ENCODE measurements at regions not wholly inside any gene's neighbourhood (a gene's known extent, or its start where the extent isn't known, plus 50 kb on each side); places are given as distances from the start of the nearest gene placed in this dataset.

DNA sequence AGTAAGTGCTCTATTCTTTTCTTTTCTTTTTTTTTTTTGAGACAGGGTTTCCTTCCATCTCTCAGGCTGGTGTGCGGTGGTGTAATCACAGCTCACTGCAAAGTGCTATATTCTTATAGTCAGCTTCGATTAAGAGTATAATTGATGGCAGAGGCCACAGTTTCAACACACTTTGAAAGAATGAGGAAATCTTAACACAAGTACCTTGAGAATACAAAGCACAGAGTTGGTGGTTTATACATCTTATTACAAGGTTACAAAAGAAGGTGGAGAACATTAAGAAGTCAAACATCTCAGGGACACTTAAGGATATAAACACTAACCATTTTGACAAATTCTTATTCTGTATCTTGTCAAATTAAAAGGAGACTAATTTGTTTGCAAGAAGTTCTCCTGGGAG is 180.5 kb downstream of the SOD2 start:
- Histone ChIP-seq H3K4me1 (no peaks in the 10 kb centered on the region), H3K4me3 (no peak overlapping the region), H3K27ac (no peak overlapping the region), H3K27me3 (no peaks in the 10 kb centered on the region), H3K36me3 (no peaks in the 10 kb centered on the region), H3K9me3 (peaks cover 0 to 10% of the 10 kb centered on the region in 2 donors)
- no peak for DNase-seq (ENCODE audit: low spot score)
- TF ChIP-seq, protein P1, sequence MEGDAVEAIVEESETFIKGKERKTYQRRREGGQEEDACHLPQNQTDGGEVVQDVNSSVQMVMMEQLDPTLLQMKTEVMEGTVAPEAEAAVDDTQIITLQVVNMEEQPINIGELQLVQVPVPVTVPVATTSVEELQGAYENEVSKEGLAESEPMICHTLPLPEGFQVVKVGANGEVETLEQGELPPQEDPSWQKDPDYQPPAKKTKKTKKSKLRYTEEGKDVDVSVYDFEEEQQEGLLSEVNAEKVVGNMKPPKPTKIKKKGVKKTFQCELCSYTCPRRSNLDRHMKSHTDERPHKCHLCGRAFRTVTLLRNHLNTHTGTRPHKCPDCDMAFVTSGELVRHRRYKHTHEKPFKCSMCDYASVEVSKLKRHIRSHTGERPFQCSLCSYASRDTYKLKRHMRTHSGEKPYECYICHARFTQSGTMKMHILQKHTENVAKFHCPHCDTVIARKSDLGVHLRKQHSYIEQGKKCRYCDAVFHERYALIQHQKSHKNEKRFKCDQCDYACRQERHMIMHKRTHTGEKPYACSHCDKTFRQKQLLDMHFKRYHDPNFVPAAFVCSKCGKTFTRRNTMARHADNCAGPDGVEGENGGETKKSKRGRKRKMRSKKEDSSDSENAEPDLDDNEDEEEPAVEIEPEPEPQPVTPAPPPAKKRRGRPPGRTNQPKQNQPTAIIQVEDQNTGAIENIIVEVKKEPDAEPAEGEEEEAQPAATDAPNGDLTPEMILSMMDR (IDR thresholded peaks at IDR 0.05): no peak

DNA sequence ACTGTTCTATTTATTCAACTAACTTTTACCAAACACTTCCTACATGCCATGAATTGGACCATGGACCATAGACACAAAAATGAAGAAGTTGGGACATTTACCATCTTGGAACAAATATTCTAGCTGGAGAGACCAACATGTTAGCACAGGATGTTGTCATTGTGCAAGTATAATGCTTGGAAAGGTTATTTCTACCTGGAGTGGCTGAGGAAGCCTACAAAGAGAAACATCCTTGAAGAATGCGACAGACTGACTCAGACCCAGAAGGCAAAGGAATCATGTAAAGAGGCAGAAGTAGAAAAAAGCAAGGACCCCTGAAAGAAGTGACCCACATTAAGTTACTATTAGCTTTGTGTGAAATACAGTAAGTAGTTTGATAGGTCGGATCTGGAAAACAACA is 180.9 kb downstream of the SOD2 start:
- Histone ChIP-seq H3K9me3 (peaks cover 0 to 10% of the 10 kb centered on the region in 2 donors), H3K4me3 (no peak overlapping the region), H3K36me3 (no peaks in the 10 kb centered on the region), H3K27me3 (no peaks in the 10 kb centered on the region), H3K4me1 (no peaks in the 10 kb centered on the region), H3K27ac (no peak overlapping the region)
- DNase-seq (ENCODE audit: low spot score): no peak
- TF ChIP-seq, protein P1 (IDR thresholded peaks at IDR 0.05): no peak

DNA sequence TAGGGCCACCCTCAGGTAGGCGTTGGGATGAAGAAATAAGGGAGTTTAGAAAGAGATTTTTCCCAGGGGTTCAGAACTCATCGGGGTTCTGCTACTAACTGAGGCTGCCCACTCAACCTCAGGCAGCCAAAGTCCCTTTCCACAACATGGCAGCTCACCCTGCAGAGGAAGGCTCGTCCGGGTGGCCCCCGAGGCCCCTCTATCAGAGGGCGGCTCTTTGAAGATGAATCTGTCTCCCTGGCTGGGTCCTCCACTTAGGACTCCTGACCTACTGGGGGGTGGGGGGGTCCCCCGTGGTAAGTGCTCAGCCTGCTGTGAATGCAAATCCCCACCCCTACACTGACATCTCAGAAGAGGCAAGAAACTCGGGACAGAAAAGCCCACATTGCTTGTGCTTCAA is 182.9 kb downstream of the SOD2 start:
- no peak overlapping the region for H3K4me3 ChIP-seq
- H3K4me1 ChIP-seq: no peaks in the 10 kb centered on the region
- TF ChIP-seq, protein P1 (IDR thresholded peaks at IDR 0.05): no peak
- no peaks in the 10 kb centered on the region for H3K36me3 ChIP-seq
- H3K27me3 ChIP-seq: no peaks in the 10 kb centered on the region
- no peak for DNase-seq (ENCODE audit: low spot score)
- no peaks in the 10 kb centered on the region for H3K9me3 ChIP-seq
- H3K27ac ChIP-seq: no peak overlapping the region

DNA sequence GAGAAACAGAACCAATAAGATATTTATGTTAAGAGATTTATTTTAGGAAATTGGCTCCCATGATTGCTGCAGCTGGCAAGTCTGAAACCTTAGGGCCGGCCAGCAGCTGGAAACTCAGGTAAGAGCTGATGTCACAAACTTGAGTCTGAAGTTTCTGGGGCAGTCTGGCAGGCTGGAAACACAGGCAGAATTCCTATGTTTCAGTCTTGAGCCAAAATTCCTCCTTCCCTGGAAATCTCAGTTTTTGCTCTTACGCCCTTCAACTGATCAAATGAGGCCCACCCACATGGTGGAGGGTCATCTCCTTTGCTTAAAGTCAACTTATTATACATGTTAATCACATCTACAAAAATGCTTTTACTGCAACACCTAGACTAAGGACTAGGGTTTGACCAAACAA is 184.1 kb downstream of the SOD2 start:
- DNase-seq (ENCODE audit: low spot score): no peak
- Histone ChIP-seq H3K36me3 (no peaks in the 10 kb centered on the region), H3K4me1 (no peaks in the 10 kb centered on the region), H3K27me3 (no peaks in the 10 kb centered on the region), H3K9me3 (no peaks in the 10 kb centered on the region), H3K4me3 (no peak overlapping the region), H3K27ac (no peak overlapping the region)
- TF ChIP-seq, protein P1 (IDR thresholded peaks at IDR 0.05): no peak

DNA sequence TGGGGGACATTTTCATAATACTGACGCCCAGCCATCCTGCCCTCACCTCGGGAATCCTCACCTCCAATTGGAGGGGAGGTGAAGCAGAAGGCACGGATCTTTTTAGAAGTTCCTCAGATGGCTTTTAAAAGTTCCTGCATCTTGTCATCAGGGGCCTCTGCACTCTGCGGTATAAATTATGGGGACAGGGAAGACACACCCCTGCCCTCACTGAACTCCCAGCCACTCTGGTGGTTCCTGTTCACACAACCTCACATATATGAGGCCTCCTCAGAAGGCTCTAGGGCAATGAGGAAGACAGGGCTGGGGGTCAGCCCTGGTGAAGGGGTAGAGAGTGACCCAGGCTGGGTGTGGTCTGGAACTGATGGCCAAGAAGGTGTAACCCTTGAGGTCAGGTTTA is 187.0 kb downstream of the SOD2 start:
- H3K27ac ChIP-seq: no peak overlapping the region

More for the DNA sequence above, 187.0 kb downstream of the SOD2 start:
- TF ChIP-seq, protein P1 (IDR thresholded peaks at IDR 0.05): no peak
- H3K4me1 ChIP-seq: no peaks in the 10 kb centered on the region
- no peak overlapping the region for H3K4me3 ChIP-seq
- H3K36me3 ChIP-seq: no peaks in the 10 kb centered on the region
- no peaks in the 10 kb centered on the region for H3K27me3 ChIP-seq
- H3K9me3 ChIP-seq: no peaks in the 10 kb centered on the region
- no peak for DNase-seq (ENCODE audit: low spot score)

Data from right atrium auricular region (tissue), 2 donors.